HG02943 (cell line): ENCODE measurements at regions not wholly inside any gene's neighbourhood (a gene's known extent, or its start where the extent isn't known, plus 50 kb on each side); places are given as distances from the start of the nearest gene placed in this dataset.
"Not testable (repeated sequence)": the region's sequence is repeated elsewhere in the genome, so short reads cannot be mapped to it uniquely, and the experiment has no call there.

Source experiments
- ATAC-seq: cut with Tn5 transposase; IDR thresholded peaks from one replicate; pipeline ENCODE4 v1.9.1; 2021; ENCODE audit warnings: mild to moderate bottlenecking, low read depth, moderate library complexity; ENCODE audit not compliant: unreplicated experiment

- not testable (repeated sequence) for ATAC-seq
Measured at GRCh38 chr6:86489042-86489441, 448.3 kb upstream of the HTR1E start.

- ATAC-seq: no peak
Measured at GRCh38 chr6:86487660-86488221, 449.6 kb upstream of the HTR1E start.

- not testable (repeated sequence) for ATAC-seq
Measured at GRCh38 chr6:86478316-86478715, 459.0 kb upstream of the HTR1E start.

GRCh38 chr6:86477500-86478148, 459.7 kb upstream of the HTR1E start:
- ATAC-seq: no peak

GRCh38 chr6:86476311-86476710, 461.0 kb upstream of the HTR1E start:
- no peak for ATAC-seq

- ATAC-seq: no peak
Measured at GRCh38 chr6:86474081-86474480, 463.2 kb upstream of the HTR1E start.

GRCh38 chr6:86471791-86472190, 465.5 kb upstream of the HTR1E start:
- no peak for ATAC-seq

- no peak for ATAC-seq
Measured at GRCh38 chr6:86459978-86460377, 477.4 kb upstream of the HTR1E start.

GRCh38 chr6:86456821-86457220, 480.5 kb upstream of the HTR1E start:
- ATAC-seq: no peak

- no peak for ATAC-seq
Measured at GRCh38 chr6:86453232-86453631, 484.1 kb upstream of the HTR1E start.

GRCh38 chr6:86448398-86448797, 488.9 kb upstream of the HTR1E start:
- no peak for ATAC-seq

- no peak for ATAC-seq
Measured at GRCh38 chr6:86440608-86441007, 496.7 kb upstream of the HTR1E start.

GRCh38 chr6:86423571-86423970, 513.8 kb upstream of the HTR1E start:
- no peak for ATAC-seq

- ATAC-seq: no peak
Measured at GRCh38 chr6:86412057-86412456, 525.3 kb upstream of the HTR1E start.

- ATAC-seq: no peak
Measured at GRCh38 chr6:86407128-86407527, 530.2 kb upstream of the HTR1E start.

GRCh38 chr6:86392850-86393249, 544.5 kb upstream of the HTR1E start:
- not testable (repeated sequence) for ATAC-seq

- no peak for ATAC-seq
Measured at GRCh38 chr6:86380571-86381125, 556.7 kb upstream of the HTR1E start.

- ATAC-seq: no peak
Measured at GRCh38 chr6:86357877-86358276, 579.5 kb upstream of the HTR1E start.

GRCh38 chr6:86355271-86355670, 582.1 kb upstream of the HTR1E start:
- no peak for ATAC-seq

- no peak for ATAC-seq
Measured at GRCh38 chr6:86331919-86332318, 605.4 kb upstream of the HTR1E start.

GRCh38 chr6:86331265-86331840, 606.0 kb upstream of the HTR1E start:
- ATAC-seq: no peak

- ATAC-seq: no peak
Measured at GRCh38 chr6:86306210-86306609, 631.1 kb upstream of the HTR1E start.
